ENCODE measurements at regions not wholly inside any gene's neighbourhood (a gene's known extent, or its start where the extent isn't known, plus 50 kb on each side); places are given as distances from the start of the nearest gene placed in this dataset.

DNA sequence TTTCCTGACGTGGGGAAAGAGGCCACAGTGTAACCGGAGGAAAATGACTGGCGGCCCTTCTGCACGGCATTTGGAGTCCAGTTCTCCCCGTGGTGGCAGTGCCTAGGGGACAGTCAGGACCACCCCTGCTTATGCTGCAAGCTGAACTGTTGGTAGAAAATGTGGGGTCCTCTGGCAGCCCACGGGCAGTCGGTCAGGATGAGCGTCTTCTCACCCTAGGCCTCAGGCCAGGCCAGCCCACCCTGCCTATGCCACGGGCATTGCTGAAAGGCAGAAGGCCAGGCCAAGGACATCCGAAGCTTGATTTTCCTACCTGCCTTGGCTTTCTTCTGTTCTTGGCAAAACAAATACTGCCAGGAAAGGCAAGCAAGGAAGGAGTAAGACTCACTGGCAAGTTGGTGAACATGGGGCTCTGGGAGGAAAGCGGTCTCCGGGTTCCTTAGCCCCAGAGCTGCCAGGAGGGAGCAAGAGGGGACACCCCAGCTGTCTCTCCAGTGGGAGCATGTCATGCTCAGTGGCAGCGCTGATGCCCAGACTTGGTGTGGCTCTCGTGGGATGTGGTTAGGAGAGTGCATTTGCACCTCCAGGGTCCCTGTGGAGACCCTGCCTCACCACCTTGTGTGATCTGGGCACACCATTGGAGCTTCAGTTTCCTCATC lies 311.6 kb downstream of the QKI start:
- TF ChIP-seq, protein P1, sequence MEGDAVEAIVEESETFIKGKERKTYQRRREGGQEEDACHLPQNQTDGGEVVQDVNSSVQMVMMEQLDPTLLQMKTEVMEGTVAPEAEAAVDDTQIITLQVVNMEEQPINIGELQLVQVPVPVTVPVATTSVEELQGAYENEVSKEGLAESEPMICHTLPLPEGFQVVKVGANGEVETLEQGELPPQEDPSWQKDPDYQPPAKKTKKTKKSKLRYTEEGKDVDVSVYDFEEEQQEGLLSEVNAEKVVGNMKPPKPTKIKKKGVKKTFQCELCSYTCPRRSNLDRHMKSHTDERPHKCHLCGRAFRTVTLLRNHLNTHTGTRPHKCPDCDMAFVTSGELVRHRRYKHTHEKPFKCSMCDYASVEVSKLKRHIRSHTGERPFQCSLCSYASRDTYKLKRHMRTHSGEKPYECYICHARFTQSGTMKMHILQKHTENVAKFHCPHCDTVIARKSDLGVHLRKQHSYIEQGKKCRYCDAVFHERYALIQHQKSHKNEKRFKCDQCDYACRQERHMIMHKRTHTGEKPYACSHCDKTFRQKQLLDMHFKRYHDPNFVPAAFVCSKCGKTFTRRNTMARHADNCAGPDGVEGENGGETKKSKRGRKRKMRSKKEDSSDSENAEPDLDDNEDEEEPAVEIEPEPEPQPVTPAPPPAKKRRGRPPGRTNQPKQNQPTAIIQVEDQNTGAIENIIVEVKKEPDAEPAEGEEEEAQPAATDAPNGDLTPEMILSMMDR (IDR thresholded peaks at IDR 0.05 in 4 of 5, conservative IDR thresholded peaks at IDR 0.05 in 1 of 5) = no peak
- TF ChIP-seq POLR2A (IDR thresholded peaks at IDR 0.05) = no peak

Measured in gastrocnemius medialis (tissue), 4 donors.